HT1080 (cell line): ENCODE measurements at regions not wholly inside any gene's neighbourhood (a gene's known extent, or its start where the extent isn't known, plus 50 kb on each side); places are given as distances from the start of the nearest gene placed in this dataset.
"Not testable (repeated sequence)": the region's sequence is repeated elsewhere in the genome, so short reads cannot be mapped to it uniquely, and the experiment has no call there.

Experiments used
- DNase-seq: peaks from one replicate; pipeline ENCODE4 v3.0.0-alpha.2; 2015; ENCODE audit warnings: low read depth

DNA sequence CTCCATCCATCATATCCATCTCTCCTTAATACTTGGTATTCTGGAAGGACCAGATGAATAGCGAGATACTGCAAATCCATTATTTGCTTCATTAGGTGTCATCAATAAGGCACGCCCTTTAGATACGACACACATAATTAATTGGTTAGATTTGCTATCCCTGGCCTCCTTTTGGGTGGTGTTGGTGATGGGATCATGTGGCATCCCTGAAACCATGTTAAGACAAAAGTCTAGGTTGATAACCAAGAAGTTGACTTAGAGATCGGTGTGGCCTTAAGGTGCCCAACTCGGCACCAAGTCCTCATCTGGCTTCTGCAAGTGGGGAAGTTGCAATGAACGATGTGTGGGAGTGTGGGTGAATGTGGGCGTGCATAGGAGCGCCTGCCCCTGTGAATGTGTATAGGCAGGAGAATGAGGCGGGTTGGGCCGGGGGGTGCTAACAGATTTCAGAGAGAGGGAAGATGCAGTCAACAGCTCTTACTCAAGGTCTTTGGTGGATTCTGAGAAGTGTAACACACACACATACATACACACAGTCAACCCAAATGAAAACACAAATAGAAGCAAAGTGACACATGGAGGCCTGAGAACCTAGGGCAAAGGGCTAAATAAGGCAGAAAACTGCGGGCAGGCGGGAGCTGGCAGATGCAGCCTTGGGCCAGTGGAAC, 415.7 kb upstream of the ESRRG start:
- DNase-seq: no peak

DNA sequence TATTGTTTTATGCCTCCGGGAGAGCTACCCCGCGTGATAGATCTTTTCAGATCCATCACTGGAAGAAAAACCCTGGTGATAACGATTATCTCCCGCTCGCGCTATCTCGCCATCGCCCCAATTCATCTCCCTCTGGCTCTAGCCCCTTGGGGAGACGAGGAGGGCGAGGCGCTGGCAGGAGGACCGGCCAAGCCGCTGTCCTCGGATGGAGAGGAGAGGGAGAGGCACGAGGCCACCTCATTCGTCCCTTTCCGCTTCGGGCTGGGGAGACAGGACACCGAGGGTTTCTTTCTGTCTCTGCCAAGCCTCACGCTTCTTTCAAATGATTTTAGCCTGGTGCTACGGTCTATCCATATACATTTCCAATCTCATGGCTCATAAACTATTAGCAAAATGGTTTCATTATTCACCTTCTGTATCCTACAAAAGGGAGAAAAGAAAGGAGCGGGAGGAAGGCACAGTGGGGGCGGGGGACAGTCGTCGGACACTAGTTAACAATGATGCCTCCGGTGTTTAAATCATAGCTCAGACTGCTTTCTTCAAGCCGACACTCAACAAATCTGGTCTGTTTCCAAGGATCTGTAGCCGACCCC, 415.0 kb upstream of the ESRRG start:
- no peak for DNase-seq

DNA sequence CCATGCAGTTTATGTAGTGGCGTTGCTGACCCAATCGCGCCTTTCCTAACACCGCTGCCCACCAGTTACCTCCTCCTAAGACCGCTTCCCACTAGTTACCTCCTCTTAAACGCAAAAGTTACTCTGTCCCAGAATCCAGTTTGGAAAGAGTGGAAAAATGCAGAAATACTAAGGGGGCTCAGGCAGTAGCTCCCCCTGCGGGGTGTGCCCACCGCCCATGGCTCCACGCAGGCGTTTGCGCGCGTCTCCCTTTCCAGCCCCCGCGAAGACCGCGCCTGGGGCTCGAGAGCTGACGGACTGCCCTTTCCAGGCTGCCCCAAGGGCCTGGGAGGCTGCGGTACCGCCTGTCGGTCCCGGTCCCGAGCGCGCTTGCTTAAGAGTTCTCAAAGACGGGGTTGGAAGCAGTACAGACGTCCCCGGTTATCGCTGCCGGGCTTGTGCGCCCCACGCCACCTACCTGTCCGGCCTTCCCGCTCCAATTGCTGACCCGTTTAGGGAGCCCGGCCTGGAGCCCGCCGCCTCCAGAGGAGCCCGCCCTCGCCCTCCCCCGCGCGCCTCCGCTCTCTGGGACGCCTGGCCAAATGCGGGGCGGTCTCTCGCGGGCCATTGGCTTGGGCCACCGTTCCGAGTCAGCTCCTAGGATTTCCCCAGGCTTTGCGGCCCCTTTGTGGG, 414.1 kb upstream of the ESRRG start:
- DNase-seq: no peak

- no peak for DNase-seq
Measured at GRCh38 chr1:217136895-217137205, 413.6 kb upstream of the ESRRG start.

- no peak for DNase-seq
Measured at GRCh38 chr1:217135987-217136894, 413.0 kb upstream of the ESRRG start.

DNA sequence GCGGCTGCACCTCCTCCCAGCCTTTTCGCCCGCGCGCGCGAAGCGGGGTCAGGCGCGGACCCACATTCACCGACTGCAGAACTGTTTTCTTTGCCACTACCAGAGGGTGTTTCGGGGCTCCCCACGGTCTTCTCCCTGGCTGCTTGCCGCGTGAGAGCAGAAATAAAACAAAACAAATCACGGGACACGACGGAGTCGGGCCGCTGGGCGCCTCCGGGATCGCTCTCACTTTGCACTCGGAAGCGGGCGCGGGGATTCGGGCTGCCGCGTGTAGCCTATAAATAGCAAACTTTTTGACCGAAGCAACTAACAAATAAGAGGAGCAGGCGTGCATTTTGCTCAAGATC, 412.3 kb upstream of the ESRRG start:
- DNase-seq: no peak

DNA sequence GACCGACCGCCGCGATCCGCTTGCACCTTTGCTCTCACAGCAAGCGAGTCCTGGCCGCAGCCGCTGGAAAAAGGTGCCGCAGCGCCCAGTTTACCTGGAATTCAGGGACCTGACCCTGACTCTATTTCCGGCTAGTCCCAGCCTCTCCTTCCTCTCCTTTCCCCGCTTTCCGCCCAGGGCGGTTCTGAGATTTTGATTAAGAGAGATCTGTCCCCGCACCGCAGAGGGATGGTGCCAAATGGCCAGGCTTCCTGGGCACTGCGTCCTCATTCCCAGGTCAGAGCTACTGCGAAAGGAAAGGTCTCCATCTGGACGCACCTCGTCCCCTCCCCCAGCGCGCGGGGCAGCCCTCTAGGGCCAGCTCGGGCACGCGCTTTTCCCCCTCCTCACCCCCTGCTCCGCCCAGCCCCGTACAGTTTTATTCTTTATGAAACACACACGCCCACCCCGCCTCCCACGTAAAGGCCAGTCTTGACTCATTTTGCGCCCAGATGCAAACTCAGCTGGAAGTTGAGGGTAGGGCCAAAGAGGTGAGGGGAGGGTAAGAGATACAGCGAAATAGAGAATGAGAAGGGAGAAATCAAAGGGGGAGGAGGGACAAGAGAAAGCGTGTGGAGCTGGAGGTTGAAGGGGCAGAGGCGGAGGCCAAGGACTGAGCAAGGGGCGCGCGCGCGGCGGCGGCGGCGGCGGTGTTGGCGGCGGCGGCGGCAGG, 411.8 kb upstream of the ESRRG start:
- no peak for DNase-seq

DNA sequence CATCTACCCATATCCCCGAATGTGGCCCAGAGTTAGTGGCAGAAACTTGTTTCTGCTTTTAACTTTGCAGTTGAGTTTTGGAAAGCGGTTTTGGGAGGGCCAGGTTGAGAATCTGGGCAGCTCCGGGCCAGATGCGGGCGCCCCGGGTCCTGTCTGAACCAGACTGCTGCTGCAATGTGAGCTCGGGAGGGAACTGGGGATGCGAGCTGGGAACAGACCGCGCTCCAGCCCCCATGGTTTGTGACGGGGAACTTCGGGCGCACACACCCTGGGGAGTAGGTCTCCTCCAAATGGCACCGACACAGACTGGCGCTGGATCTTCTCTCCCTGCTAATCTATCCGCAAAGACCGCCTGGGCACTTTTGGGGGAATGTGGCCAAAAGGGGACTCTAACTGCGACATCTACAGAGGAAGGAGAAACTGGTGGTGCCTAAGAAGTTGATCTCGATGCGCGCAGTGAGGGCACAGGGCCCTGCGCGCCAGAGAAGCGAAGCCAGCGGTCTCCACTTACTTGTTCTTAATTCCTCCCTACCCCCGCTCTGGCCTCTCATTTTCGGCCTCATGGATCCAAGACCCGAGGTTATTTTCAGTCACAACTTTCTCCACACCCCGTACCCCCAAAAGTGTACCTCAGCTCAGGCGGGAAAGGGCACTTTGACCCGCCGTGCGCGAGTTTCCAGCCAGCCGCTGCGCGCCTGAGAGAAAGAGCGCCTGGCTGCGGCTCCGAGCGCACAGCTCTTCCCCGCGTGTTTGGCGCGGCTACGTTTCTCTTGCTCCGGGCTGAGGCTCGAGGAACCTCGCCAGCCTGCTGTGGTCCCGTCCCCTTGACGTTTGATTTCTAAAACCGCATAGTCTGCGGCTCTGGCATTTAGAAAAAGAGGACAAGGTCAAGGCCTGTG, 411.0 kb upstream of the ESRRG start:
- DNase-seq: no peak

- DNase-seq: no peak
Measured at GRCh38 chr1:217133092-217133491, 409.9 kb upstream of the ESRRG start.

GRCh38 chr1:217123340-217123739, 400.1 kb upstream of the ESRRG start:
- not testable (repeated sequence) for DNase-seq

DNA sequence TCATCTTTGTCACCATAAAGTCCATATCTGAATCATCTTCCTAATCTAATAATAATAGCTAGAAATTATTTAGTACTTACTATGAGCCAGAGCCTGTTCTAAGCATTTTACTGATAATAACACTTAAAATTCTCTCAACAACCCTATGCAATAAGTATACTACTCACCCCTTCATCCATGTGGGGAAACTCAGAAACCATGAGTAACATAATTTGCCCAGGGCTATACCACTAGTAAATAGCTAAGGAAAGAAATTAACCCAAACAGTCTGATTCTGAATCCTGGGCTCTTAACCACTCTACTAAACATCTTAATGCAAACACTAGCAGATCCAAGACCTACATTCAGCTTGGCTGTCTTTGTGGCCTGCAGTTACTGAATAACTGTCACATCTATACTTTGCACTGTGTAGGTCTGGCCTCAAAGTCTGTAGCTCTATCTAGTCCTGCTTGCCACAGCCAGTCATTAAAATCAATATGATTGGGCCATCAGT, 394.8 kb upstream of the ESRRG start:
- DNase-seq: no peak

DNA sequence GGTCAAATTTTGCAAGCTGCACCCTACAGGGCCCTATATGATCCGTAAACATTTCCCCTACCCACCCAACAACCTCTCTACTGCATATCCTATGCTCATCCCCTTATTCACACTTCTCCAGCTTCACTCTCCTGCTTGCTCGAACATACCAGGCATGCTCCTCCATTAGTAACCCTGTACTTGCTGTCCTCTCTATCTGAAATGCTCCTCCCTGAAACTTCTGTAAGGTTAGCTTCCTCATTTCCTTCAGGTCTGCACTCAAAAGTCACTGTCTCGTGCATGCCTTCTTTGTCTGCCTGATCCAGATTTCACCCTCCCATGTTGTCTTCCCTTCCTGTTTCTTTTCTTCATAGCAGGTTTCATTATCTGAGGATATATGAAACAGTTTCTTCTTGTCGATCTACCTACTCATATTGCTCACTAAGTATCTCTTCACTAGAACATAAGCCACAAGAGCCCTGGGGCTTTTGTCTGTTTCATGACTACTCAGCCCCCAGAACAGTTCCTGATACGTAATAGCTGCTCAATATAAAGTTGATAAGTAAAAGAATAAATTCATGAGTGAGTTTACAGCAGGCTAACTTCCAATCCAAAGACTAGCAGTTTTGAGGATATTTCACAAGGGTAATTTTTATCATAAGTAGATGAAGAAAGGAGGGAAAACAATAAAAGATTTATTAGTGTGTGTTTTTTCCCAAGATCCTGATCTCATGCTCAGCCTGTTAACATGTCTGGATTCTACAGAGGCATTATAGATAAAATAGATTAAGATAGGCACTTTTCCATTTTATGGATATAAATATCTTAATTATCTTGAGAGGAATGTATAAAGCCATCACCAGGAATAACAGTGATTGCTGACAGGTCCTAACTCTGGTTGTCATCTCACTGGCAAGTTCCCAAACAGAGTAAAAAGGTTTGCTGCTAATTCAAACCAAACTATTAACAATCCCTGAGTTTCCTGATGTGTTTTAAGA, 392.5 kb upstream of the ESRRG start:
- no peak for DNase-seq

- DNase-seq: peak; percentile 21
Measured at GRCh38 chr1:217109928-217110327, 386.7 kb upstream of the ESRRG start.

DNA sequence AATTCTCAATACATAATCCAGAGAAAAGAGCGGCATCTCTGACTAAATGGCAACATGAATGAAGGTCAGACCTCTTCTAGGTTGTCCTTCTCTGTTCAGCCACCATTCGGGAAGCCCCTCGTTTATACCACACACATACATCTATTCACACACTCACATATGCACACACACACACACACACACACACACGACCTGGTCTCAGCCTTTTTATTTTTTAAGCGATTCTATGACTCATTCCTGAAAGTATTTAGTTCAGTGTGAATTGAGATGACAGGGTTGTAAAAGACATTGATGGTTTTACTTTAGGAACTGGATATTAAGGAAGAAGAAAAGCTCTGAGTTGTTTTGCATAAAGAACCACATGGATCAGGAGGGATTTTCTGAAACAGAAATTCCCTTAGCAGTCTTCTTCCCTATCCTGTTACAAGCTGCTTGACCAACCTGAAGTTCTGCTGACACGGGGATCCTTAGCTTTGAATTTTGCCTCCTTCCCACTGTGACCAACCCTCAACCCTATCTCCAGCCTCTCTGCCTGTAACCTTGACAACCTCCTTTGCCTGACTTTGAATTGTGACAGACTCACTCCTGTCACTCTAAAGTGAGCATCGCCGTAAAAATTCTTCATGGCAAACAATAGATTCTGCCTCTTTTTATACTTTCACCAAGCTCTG, 383.1 kb upstream of the ESRRG start:
- peak; percentile 51 for DNase-seq

- DNase-seq: no peak
Measured at GRCh38 chr1:217105437-217105836, 382.2 kb upstream of the ESRRG start.

GRCh38 chr1:217097819-217098218, 374.6 kb upstream of the ESRRG start:
- no peak for DNase-seq

DNA sequence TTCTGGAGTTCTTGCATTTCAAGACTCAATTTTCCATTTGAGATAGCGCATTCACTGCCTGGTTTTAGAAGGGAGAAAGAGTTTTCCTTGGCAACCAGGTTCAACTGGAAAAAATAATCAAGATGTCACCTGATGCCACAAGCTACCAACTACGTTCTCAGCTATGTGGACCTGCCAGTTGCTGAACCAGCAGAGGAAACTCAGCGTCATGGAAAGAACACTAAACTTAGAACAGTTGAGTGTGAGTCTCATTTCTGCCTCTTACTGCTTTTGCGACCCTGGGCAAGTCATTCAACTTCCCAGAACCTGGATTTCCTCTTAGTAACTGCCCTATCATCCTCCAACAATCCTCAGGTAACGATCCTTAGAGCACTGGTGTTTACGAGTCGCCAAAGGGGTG, 373.0 kb upstream of the ESRRG start:
- no peak for DNase-seq

- DNase-seq: no peak
Measured at GRCh38 chr1:217095050-217095622, 371.9 kb upstream of the ESRRG start.
